OCI-LY1 (cell line): ENCODE measurements at regions not wholly inside any gene's neighbourhood (a gene's known extent, or its start where the extent isn't known, plus 50 kb on each side); places are given as distances from the start of the nearest gene placed in this dataset.
"Not testable (repeated sequence)": the region's sequence is repeated elsewhere in the genome, so short reads cannot be mapped to it uniquely, and the experiment has no call there.

Experiments
- H2AFZ ChIP-seq: fragments of 200-600 bp; sonication (generic), shearing (Covaris generic); 2 replicates; pipeline ENCODE4 v1.6.0; 2014; ENCODE audit warnings: antibody characterized with exemption, mild to moderate bottlenecking, low read length
- H3F3A ChIP-seq: fragments of 200-600 bp; sonication (generic), shearing (Covaris generic); 2 replicates; pipeline ENCODE4 v1.6.0; 2014; ENCODE audit warnings: mild to moderate bottlenecking, antibody characterized with exemption, low read length, moderate library complexity; ENCODE audit not compliant: insufficient read depth
- H3K27ac ChIP-seq: fragments of 200-600 bp; sonication (generic); 2 replicates; pipeline ENCODE4 v1.5.1; 2014; ENCODE audit warnings: low read length, mixed run types, mild to moderate bottlenecking, low read depth; ENCODE audit not compliant: poor library complexity, severe bottlenecking
- H3K27me3 ChIP-seq: fragments of 200-600 bp; sonication (generic); 2 replicates; pipeline ENCODE4 v1.6.0; 2014; ENCODE audit warnings: antibody characterized with exemption, mild to moderate bottlenecking, low read length, moderate library complexity; ENCODE audit not compliant: insufficient read depth
- H3K36me3 ChIP-seq: fragments of 200-600 bp; sonication (generic); 2 replicates; pipeline ENCODE4 v1.6.1; 2014; ENCODE audit warnings: mild to moderate bottlenecking, antibody characterized with exemption, low read length, moderate library complexity, mixed read lengths; ENCODE audit not compliant: insufficient read depth
- H3K4me1 ChIP-seq: fragments of 200-600 bp; sonication (generic); 2 replicates; pipeline ENCODE4 v1.5.1; 2014; ENCODE audit warnings: mild to moderate bottlenecking, low read length, moderate library complexity; ENCODE audit not compliant: insufficient read depth, severe bottlenecking
- H3K4me2 ChIP-seq: fragments of 200-600 bp; sonication (generic), shearing (Covaris generic); 2 replicates; pipeline ENCODE4 v1.6.1; 2014; ENCODE audit warnings: low read length
- H3K4me3 ChIP-seq: fragments of 200-600 bp; sonication (generic); 2 replicates; pipeline ENCODE4 v1.5.1; 2014; ENCODE audit warnings: low read length, low read depth, mild to moderate bottlenecking, mixed read lengths; ENCODE audit not compliant: poor library complexity, severe bottlenecking
- H3K79me2 ChIP-seq: fragments of 200-600 bp; shearing (Covaris generic); 2 replicates; pipeline ENCODE4 v1.6.1; 2016; ENCODE audit warnings: mixed run types, low read length, mixed read lengths; ENCODE audit not compliant: insufficient read depth
- H3K9ac ChIP-seq: fragments of 200-600 bp; sonication (generic), shearing (Covaris generic); 2 replicates; pipeline ENCODE4 v1.6.1; 2014; ENCODE audit warnings: mild to moderate bottlenecking, low read length, mixed read lengths
- H3K9me2 ChIP-seq: fragments of 200-600 bp; sonication (generic), shearing (Covaris generic); 2 replicates; pipeline ENCODE4 v1.6.1; 2014; ENCODE audit warnings: low read depth, mild to moderate bottlenecking, low read length, mixed read lengths
- H3K9me3 ChIP-seq: fragments of 200-600 bp; shearing (Covaris generic); 2 replicates; pipeline ENCODE4 v1.6.1; 2014; ENCODE audit warnings: low read length, mixed read lengths
- H4K20me1 ChIP-seq: fragments of 200-600 bp; sonication (generic), shearing (Covaris generic); 2 replicates; pipeline ENCODE4 v1.6.0; 2016; ENCODE audit warnings: mild to moderate bottlenecking, low read length; ENCODE audit not compliant: insufficient read depth
- CTCF ChIP-seq: fragments of 200-600 bp; sonication (generic), shearing (Covaris generic); IDR thresholded peaks from 2 replicates; pipeline ENCODE4 v1.5.1; 2017; ENCODE audit warnings: mild to moderate bottlenecking, antibody characterized with exemption, low read length, moderate library complexity, mixed read lengths
- EZH2 ChIP-seq: fragments of 200-600 bp; sonication (generic), shearing (Covaris generic); IDR thresholded peaks from 2 replicates; pipeline ENCODE4 v1.8.0; 2017; ENCODE audit warnings: borderline replicate concordance, mixed run types, mild to moderate bottlenecking, antibody characterized with exemption, low read length, moderate library complexity, mixed read lengths

- Histone ChIP-seq H3K27me3 (no peaks in the 10 kb centered on the region), H3K4me1 (no peaks in the 10 kb centered on the region), H4K20me1 (no peaks in the 10 kb centered on the region), H3K27ac (no peak overlapping the region), H3K9me3 (no peaks in the 10 kb centered on the region), H3K4me2 (no peak overlapping the region), H3K9ac (no peak overlapping the region), H3F3A (no peaks in the 10 kb centered on the region), H2AFZ (no peak overlapping the region), H3K9me2 (no peaks in the 10 kb centered on the region), H3K79me2 (no peaks in the 10 kb centered on the region), H3K4me3 (no peak overlapping the region), H3K36me3 (no peaks in the 10 kb centered on the region)
- TF ChIP-seq EZH2 (no peak), CTCF (no peak)
Measured at GRCh38 chr6:109252261-109253041, 129.8 kb downstream of the CD164 start.

DNA sequence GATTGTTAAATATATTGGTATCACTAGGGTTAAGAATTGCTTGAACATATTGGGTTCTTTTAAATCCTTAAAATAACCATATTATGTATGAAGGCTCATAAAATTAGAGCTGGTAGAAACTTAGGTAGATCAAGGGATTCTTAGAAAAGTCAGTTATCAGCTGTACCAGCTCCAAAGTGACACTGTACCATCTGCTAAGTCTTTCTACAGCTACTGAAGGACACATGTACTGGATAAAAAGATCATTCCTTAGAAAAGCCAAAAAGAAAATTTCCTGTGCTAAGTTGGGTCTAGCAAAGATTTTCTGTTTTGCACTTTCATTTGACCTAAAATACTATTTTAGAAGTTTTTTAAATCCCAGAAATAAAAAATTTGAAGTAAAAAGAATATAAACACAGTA is 130.4 kb downstream of the CD164 start:
- Histone ChIP-seq H3K4me2 (no peak overlapping the region), H3K9me2 (no peaks in the 10 kb centered on the region), H3K27ac (no peak overlapping the region), H3F3A (no peaks in the 10 kb centered on the region), H3K4me3 (no peak overlapping the region), H3K9ac (no peak overlapping the region), H4K20me1 (no peaks in the 10 kb centered on the region), H3K27me3 (no peaks in the 10 kb centered on the region), H3K36me3 (no peaks in the 10 kb centered on the region), H3K79me2 (no peaks in the 10 kb centered on the region), H2AFZ (no peak overlapping the region), H3K4me1 (no peaks in the 10 kb centered on the region), H3K9me3 (no peaks in the 10 kb centered on the region)
- TF ChIP-seq EZH2 (no peak), CTCF (no peak)

GRCh38 chr6:109250544-109251156 is 131.6 kb downstream of the CD164 start:
- not testable (repeated sequence) for H2AFZ ChIP-seq, H3K4me2 ChIP-seq, H3K27ac ChIP-seq, H4K20me1 ChIP-seq, H3K4me1 ChIP-seq, H3K9me2 ChIP-seq, H3K79me2 ChIP-seq, H3K36me3 ChIP-seq, H3K27me3 ChIP-seq, H3F3A ChIP-seq, H3K9ac ChIP-seq, H3K9me3 ChIP-seq, H3K4me3 ChIP-seq
